ENCODE measurements at regions not wholly inside any gene's neighbourhood (a gene's known extent, or its start where the extent isn't known, plus 50 kb on each side); places are given as distances from the start of the nearest gene placed in this dataset.
"Not testable (repeated sequence)": the region's sequence is repeated elsewhere in the genome, so short reads cannot be mapped to it uniquely, and the experiment has no call there.

GRCh38 chr13:18277372-18277771 is 904.3 kb downstream of the TUBA3C start:
- WGBS, 2 donors = 81 to 84% methylated on average over 12 of the region's 12 CpGs
- H3K9me3 ChIP-seq; intact Hi-C loops (cut with DNase I); DNase-seq; H3K4me3 ChIP-seq; H3K4me1 ChIP-seq; H3K27ac ChIP-seq; H3K27me3 ChIP-seq; H3K36me3 ChIP-seq: not testable (repeated sequence)

- H3K27ac ChIP-seq; H3K36me3 ChIP-seq; DNase-seq; H3K27me3 ChIP-seq; H3K4me3 ChIP-seq; H3K9me3 ChIP-seq; intact Hi-C loops (cut with DNase I); H3K4me1 ChIP-seq: not testable (repeated sequence)
- WGBS, 2 donors = 62 to 65% methylated on average over 6 of the region's 6 CpGs
Measured at GRCh38 chr13:18276280-18276679, 905.3 kb downstream of the TUBA3C start.

GRCh38 chr13:18273785-18274514 is 907.7 kb downstream of the TUBA3C start:
- H3K4me1 ChIP-seq; intact Hi-C loops (cut with DNase I); H3K27me3 ChIP-seq; H3K36me3 ChIP-seq; H3K9me3 ChIP-seq; H3K27ac ChIP-seq; H3K4me3 ChIP-seq; DNase-seq: not testable (repeated sequence)
- WGBS, 2 donors = 81 to 83% methylated on average over 13 of the region's 14 CpGs

GRCh38 chr13:18258801-18259419 is 922.7 kb downstream of the TUBA3C start:
- intact Hi-C loops (cut with DNase I); H3K4me1 ChIP-seq; H3K27ac ChIP-seq; H3K4me3 ChIP-seq; H3K36me3 ChIP-seq; DNase-seq; H3K9me3 ChIP-seq; H3K27me3 ChIP-seq: not testable (repeated sequence)
- 88 to 91% methylated on average over 25 of the region's 25 CpGs for WGBS, 2 donors

GRCh38 chr13:18257686-18258085 is 923.9 kb downstream of the TUBA3C start:
- DNase-seq; H3K36me3 ChIP-seq; H3K4me1 ChIP-seq; intact Hi-C loops (cut with DNase I); H3K27ac ChIP-seq; H3K27me3 ChIP-seq; H3K9me3 ChIP-seq; H3K4me3 ChIP-seq: not testable (repeated sequence)
- 78 to 81% methylated on average over 9 of the region's 9 CpGs for WGBS, 2 donors

GRCh38 chr13:18252848-18253247 is 928.8 kb downstream of the TUBA3C start:
- DNase-seq; H3K27ac ChIP-seq; H3K27me3 ChIP-seq; H3K4me1 ChIP-seq; H3K4me3 ChIP-seq; intact Hi-C loops (cut with DNase I); H3K9me3 ChIP-seq; H3K36me3 ChIP-seq: not testable (repeated sequence)
- 83 to 90% methylated on average over 11 to 12 of the region's 12 CpGs for WGBS, 2 donors

GRCh38 chr13:18248533-18249240 is 932.9 kb downstream of the TUBA3C start:
- intact Hi-C loops (cut with DNase I) = not testable (repeated sequence)

GRCh38 chr13:18240086-18240485 is 941.5 kb downstream of the TUBA3C start:
- H3K27ac ChIP-seq; H3K9me3 ChIP-seq; H3K36me3 ChIP-seq; H3K4me1 ChIP-seq; H3K4me3 ChIP-seq; intact Hi-C loops (cut with DNase I); H3K27me3 ChIP-seq; DNase-seq: not testable (repeated sequence)
- 74 to 77% methylated on average over 3 of the region's 3 CpGs for WGBS, 2 donors

More at GRCh38 chr13:18248533-18249240, 932.9 kb downstream of the TUBA3C start:
- not testable (repeated sequence) for H3K27ac ChIP-seq, H3K4me3 ChIP-seq, H3K9me3 ChIP-seq, H3K27me3 ChIP-seq, H3K4me1 ChIP-seq, H3K36me3 ChIP-seq, DNase-seq
- WGBS, 2 donors = 87 to 88% methylated on average over 12 of the region's 12 CpGs

GRCh38 chr13:18238586-18238985 is 943.0 kb downstream of the TUBA3C start:
- H3K27ac ChIP-seq; H3K36me3 ChIP-seq; H3K4me1 ChIP-seq; intact Hi-C loops (cut with DNase I); H3K4me3 ChIP-seq; H3K27me3 ChIP-seq; DNase-seq: not testable (repeated sequence)
- peaks cover 0 to 13% (median 0%) of the 10 kb centered on the region in 4 donors for H3K9me3 ChIP-seq
- 73 to 79% methylated on average over 5 of the region's 5 CpGs for WGBS, 2 donors
